GM12865 (cell line): ENCODE measurements at regions not wholly inside any gene's neighbourhood (a gene's known extent, or its start where the extent isn't known, plus 50 kb on each side); places are given as distances from the start of the nearest gene placed in this dataset.
A peak's percentile ranks its signal among the peaks of the same experiment; 100 is the strongest.

Experiments used
- DNase-seq: peaks from one replicate; pipeline ENCODE4 v3.0.0; 2010; ENCODE audit warnings: low read depth
- H3K4me3 ChIP-seq: 2 replicates; pipeline ENCODE4 v1.5.1; 2011; ENCODE audit warnings: mild to moderate bottlenecking, low read depth, low read length, control low read depth
- TF ChIP-seq, protein P1 (sequence below): IDR thresholded peaks from 2 replicates; pipeline ENCODE4 v1.5.1; 2011; ENCODE audit warnings: low read length, control low read depth, low read depth, inconsistent platforms; ENCODE audit not compliant: insufficient read depth; ENCODE audit errors: missing control alignments

DNA sequence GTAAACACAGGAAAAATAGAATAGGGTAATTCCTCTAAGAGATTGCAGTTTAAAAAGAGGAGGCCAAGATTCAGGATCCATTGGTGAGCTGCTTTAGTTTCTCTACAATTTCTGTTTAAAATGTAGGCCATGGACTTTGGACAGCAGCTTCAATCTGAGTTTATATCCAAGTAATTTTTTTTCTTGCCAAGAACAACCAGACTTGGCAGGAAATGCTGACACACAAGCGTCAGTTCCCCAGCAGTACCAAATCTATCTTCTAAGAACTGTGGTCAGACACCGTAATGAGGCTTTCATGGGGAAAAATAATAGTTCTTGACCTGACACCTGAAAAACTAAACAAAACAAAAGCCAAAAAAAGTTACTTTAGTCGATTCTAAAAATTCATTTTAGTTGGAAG is 528.8 kb downstream of the CSNK1G3 start:
- H3K4me3 ChIP-seq: no peak overlapping the region
- TF ChIP-seq, protein P1, sequence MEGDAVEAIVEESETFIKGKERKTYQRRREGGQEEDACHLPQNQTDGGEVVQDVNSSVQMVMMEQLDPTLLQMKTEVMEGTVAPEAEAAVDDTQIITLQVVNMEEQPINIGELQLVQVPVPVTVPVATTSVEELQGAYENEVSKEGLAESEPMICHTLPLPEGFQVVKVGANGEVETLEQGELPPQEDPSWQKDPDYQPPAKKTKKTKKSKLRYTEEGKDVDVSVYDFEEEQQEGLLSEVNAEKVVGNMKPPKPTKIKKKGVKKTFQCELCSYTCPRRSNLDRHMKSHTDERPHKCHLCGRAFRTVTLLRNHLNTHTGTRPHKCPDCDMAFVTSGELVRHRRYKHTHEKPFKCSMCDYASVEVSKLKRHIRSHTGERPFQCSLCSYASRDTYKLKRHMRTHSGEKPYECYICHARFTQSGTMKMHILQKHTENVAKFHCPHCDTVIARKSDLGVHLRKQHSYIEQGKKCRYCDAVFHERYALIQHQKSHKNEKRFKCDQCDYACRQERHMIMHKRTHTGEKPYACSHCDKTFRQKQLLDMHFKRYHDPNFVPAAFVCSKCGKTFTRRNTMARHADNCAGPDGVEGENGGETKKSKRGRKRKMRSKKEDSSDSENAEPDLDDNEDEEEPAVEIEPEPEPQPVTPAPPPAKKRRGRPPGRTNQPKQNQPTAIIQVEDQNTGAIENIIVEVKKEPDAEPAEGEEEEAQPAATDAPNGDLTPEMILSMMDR: no peak
- DNase-seq: no peak

DNA sequence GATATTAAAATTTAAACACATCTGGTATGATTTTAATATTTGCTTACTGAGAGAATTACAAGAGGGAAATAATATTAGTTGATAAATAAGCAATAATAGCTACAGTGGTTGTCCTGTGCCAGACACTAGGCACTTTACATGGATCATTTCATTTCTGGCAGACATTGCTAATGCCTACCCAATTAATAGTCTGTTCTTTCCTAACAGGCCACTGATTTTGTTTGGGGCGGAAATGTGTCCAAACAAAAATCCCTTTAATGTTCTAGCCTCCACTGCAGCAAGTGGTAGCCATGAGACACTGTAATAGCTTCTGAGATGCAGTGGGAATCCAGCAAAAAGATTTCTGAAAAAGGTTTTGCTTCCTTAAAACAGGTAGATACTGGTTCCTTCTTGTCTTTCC is 527.4 kb downstream of the CSNK1G3 start:
- no peak for DNase-seq
- no peak overlapping the region for H3K4me3 ChIP-seq
- TF ChIP-seq, protein P1: no peak

DNA sequence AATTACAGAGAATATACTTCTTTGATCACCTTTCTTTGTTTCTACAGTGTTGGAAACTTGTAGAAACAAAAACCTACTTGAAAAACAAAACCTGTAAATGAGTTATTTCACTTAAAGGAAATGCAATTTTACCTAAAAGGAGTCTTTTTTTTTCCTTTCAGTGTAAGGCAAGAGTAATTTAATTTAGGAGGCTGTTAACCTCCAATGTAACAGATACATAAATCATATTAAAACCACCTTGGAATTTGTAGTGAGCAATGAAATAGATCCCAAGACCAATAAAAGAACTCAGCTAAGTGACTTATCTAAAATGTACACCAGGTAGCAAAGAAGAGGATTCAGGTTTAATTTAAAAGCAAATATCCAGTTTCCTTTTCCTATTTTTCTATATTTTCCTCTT is 524.8 kb downstream of the CSNK1G3 start:
- TF ChIP-seq, protein P1: no peak
- DNase-seq: no peak
- H3K4me3 ChIP-seq: no peak overlapping the region

GRCh38 chr5:124034963-124035362 is 523.0 kb downstream of the CSNK1G3 start:
- DNase-seq: peak; percentile 82
- TF ChIP-seq, protein P1: no peak
- H3K4me3 ChIP-seq: no peak overlapping the region

DNA sequence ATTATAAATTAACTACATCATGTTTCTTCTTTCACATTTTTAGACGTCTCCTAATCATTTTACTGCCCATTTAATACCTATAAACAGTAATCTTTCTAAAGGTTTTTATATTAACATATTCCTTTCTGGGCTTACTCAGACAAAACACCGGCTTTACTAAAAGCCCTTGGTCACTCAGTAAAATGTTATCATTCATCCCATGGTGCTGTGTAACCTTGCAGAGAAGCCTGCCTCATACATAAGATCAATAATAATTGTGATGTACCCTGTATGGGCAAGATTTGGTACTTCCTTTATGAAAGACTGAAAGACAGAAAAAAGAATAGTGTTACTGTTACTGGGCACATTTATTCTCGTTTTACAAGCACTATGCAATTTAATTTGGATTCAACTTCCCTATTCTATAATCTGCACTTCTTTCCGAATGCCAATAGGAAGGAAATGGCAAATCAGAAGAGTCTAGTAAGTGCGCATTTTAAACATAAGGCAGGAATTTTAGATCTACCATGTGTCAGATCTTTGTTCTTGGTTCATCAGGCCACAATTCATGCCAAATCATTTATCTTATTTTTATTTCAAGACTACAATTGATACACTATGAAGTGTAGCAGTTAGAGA is 522.2 kb downstream of the CSNK1G3 start:
- DNase-seq: no peak
- H3K4me3 ChIP-seq: no peak overlapping the region

DNA sequence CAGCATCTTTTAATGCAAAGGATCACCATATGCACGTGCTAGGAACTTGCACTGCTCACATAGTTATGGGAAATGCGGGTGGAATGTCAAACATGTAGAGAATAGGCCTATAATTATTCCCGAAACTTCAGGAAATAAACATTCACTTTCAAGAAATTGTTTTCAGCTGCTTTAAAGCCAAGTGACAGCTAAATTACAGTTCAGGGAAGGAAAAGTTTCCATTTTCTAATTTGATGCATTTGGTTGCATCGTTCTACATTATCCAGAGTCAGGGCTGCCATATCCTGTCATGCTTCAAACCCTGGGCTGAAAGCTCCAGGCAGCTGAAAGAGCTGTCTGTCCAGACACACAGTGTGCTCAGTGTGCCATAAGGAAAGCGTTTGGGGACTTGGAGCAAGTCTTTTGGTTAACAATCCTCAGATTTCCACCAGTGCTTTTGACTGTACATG is 518.1 kb downstream of the CSNK1G3 start:
- no peak for DNase-seq

More for the DNA sequence above, 522.2 kb downstream of the CSNK1G3 start:
- TF ChIP-seq, protein P1: no peak

More for the DNA sequence above, 518.1 kb downstream of the CSNK1G3 start:
- TF ChIP-seq, protein P1: no peak
- H3K4me3 ChIP-seq: no peak overlapping the region
